Neural progenitor cell (in vitro differentiated cells): ENCODE measurements at regions not wholly inside any gene's neighbourhood (a gene's known extent, or its start where the extent isn't known, plus 50 kb on each side); places are given as distances from the start of the nearest gene placed in this dataset.
"Not testable (repeated sequence)": the region's sequence is repeated elsewhere in the genome, so short reads cannot be mapped to it uniquely, and the experiment has no call there.

ENCODE experiments used
- EZH2 ChIP-seq: fragments of 200-600 bp; sonication (generic); IDR thresholded peaks from 2 replicates; pipeline ENCODE4 v1.6.1; 2017; ENCODE audit warnings: antibody characterized with exemption, mild to moderate bottlenecking, moderate library complexity
- TF ChIP-seq, protein P1 (sequence below): fragments of 200-600 bp; sonication (generic); IDR thresholded peaks from 2 replicates; pipeline ENCODE4 v1.5.1; 2017; ENCODE audit warnings: antibody characterized with exemption, mild to moderate bottlenecking

DNA sequence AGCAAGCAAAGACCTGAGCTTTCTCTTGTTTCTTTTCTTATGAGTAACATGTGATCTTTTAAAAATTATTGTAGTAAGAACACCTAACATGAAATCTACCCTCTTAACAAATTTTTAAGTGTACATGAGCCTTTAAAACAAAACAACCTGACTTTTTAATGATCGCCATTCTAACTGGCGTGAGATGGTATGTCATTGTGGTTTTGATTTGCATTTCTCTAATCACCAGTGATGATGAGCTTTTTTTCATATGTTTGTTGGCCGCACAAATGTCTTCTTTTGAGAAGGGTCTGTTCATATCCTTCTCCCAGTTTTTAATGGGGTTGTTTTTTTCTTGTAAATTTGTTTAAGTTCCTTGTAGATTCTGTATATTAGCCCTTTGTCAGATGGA, 73.7 kb upstream of the BMP2 start:
- not testable (repeated sequence) for TF ChIP-seq EZH2
- TF ChIP-seq, protein P1, sequence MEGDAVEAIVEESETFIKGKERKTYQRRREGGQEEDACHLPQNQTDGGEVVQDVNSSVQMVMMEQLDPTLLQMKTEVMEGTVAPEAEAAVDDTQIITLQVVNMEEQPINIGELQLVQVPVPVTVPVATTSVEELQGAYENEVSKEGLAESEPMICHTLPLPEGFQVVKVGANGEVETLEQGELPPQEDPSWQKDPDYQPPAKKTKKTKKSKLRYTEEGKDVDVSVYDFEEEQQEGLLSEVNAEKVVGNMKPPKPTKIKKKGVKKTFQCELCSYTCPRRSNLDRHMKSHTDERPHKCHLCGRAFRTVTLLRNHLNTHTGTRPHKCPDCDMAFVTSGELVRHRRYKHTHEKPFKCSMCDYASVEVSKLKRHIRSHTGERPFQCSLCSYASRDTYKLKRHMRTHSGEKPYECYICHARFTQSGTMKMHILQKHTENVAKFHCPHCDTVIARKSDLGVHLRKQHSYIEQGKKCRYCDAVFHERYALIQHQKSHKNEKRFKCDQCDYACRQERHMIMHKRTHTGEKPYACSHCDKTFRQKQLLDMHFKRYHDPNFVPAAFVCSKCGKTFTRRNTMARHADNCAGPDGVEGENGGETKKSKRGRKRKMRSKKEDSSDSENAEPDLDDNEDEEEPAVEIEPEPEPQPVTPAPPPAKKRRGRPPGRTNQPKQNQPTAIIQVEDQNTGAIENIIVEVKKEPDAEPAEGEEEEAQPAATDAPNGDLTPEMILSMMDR = not testable (repeated sequence)
